ENCODE measurements at regions not wholly inside any gene's neighbourhood (a gene's known extent, or its start where the extent isn't known, plus 50 kb on each side); places are given as distances from the start of the nearest gene placed in this dataset.
"Not testable (repeated sequence)": the region's sequence is repeated elsewhere in the genome, so short reads cannot be mapped to it uniquely, and the experiment has no call there.

DNA sequence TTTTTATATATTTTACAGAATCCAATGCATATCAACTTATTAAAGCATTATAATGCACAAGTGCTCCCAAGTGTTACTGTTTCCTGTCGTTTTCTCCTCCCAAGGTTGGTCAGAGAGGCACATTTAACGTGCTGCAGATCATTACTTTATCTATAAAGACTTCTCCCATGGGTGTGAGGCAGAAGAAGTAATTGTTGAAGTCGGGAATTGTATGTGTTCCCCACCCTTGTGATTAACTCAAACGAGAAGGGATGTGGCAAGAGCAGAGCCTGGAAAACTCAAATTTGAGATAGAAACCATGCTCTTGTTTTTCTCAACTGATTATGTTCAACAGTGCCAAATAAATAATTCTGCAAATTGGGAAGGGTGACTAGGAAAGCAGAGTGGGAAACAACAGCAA is 412.5 kb upstream of the ADAMTS5 start:
- DNase-seq = no peak

DNA sequence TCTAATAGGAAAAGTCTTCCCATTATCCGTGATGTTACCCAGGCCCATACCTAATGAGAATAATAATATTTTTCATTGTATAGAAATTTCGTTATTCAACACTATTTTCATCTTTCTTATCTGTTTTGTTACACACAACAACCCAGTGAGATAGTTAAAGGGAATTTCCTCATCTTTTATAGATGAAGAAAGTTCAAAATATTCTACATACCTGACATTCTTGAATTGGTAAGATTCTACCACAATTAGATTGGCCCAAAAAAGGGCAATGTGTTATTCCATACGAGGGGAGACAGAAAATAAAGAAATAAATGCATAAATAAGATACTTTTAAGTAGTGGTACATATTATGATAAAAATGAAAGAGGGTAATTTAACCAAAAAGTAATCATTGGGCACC is 405.5 kb upstream of the ADAMTS5 start:
- no peak for DNase-seq

- DNase-seq = no peak
Observed at GRCh38 chr21:27371975-27372331, 405.1 kb upstream of the ADAMTS5 start.

DNA sequence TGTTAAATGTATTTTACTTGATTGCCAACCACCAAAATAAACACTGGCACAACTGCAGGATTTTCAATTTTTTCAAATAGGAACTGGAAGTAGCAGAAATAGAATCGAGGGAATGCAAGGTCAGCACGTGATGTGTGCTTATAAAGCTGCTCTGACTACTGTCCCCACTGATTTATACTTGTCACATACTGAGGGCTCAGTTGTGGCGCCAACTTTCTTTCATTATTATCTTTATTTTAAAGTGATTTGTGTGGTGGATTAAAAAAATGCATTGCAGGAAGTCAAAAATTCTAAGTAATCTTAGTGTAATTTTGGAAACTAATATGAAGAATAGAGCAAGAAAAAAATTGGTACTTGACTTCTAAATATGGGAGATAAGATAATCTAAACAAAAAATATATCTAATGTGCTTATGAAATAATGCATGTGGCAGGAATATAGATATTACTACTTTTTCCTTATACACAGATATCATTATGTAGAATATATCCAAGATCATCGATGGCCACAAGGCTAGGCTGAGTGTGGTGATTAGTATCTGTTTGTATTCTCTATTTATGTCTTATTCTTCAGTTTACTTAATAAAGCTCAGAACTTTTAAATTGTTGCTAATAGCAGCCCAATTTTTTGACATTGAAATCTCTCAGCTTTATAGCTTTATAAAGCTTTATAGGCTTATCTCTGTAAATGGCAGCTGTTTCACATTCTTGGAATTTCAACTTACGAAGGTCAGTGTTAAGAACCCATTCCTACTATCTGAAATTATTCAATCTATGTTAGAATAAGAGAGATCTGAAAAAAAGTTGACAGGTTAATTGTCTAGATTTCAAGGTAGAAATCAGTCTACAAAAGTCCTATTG is 404.5 kb upstream of the ADAMTS5 start:
- DNase-seq = no peak

- no peak for DNase-seq
Observed at GRCh38 chr21:27369978-27370571, 403.2 kb upstream of the ADAMTS5 start.

DNA sequence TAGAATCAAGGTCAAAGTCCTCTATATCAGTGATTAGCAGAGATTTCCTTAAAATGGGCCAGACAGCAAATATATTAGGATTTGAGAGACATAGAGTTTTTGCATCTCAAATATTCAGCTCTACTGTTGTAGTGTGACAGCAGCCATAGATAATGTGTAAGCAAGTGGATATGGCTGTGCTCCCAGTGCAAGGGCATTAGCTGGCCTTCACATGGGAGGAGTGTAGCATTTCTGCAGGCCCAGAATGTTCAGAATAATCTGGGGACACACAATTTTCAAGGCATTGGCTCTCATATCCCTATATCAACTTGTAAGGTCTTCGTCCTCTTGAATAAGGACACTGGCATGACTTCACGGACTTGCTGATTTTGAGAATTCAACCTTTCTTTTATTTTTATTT is 402.3 kb upstream of the ADAMTS5 start:
- no peak for DNase-seq

- no peak for DNase-seq
Observed at GRCh38 chr21:27366646-27367235, 399.9 kb upstream of the ADAMTS5 start.

GRCh38 chr21:27366036-27366435 is 399.1 kb upstream of the ADAMTS5 start:
- DNase-seq = no peak

DNA sequence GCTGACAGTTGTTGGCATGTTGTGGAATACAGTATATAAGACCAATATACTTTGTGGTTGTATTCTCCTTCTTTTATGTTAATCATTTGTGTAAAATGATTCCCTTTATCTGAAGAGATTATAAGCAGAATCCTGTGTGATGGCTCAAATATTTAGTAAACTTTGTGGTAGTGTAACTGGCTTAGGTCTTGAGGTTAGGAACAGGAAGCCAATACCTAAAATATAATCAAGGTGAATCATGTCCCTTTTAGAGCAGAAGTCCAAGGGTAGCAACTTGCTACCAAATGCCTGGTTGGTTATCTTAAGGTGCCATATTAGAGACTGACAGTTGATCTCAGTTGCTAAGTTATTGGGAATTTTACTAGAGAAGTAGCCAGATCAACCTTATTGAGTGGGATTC is 398.5 kb upstream of the ADAMTS5 start:
- DNase-seq = no peak

- DNase-seq = no peak
Observed at GRCh38 chr21:27363719-27364477, 397.0 kb upstream of the ADAMTS5 start.

GRCh38 chr21:27362249-27362648 is 395.4 kb upstream of the ADAMTS5 start:
- DNase-seq = no peak

- no peak for DNase-seq
Observed at GRCh38 chr21:27359141-27359540, 392.3 kb upstream of the ADAMTS5 start.

GRCh38 chr21:27352885-27353284 is 386.0 kb upstream of the ADAMTS5 start:
- DNase-seq = no peak

DNA sequence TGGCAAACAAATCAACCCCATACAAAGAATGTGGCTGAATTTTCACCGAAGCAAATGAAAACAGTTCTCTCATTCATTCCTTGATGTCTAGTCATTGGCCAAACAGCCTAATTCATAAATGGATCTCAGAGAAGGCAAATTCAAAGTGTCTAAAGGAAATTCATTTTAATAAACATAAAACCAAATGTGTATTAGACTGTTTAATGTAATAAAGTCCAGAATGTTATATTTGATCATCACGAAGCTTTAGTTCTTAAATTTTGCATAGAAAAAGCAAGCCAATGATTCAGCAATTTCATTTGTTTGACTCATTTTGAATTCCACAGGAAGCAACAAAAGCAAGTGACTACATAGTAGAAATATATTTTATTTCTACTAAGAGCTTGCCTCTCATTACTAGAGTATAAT is 379.2 kb upstream of the ADAMTS5 start:
- DNase-seq = no peak

DNA sequence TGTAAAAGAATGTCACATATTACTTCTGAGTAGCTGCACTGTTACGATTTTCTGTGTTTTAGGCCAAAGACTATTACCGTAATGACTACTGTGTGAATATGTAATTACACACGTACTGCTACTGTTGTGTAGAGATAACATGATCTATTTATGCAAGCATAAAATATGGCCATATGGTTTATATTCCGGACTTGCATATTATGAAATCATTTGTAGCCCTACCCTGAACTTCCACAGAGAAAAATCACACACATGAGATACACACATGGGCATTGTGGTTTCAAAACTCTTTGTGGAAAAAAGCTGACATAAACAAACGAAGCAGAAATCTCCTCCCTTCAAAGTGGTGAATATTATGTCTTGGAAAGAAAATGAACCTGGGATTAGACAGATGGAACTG is 373.0 kb upstream of the ADAMTS5 start:
- DNase-seq = no peak

DNA sequence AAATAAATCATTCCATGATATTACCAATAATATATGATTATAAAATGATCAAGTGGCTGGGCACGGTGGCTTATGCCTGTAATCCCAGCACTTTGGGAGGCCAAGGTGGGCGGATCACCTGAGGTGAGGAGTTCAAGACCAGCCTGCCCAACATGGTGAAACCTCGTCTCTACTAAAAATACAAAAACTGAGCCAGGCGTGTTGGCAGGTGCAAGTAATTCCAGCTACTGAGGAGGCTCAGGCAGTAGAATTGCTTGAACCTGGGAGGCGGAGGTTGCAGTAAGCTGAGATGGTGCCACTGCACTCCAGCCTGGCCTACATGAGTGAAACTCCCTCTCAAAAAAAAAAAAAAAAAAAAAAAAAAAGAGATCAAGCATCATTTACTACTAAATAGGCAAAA is 371.1 kb upstream of the ADAMTS5 start:
- DNase-seq = not testable (repeated sequence)

DNA sequence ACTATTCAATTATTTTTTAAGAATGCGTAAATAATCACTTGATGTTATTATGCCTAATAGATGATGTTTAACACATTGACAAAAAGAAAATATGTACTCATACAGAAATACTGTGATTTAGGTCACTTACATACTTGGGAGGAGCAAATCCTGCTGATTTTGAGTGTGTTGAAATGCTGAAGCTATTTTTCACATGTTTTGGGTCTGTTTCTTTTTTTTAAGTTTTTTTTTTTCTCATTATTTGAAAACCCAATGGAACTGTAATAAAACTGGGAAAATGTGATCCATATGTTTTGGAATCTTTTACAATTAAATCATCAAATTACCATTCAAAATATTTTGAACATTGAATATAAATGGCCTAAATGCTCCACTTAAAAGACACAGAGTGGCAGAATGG is 366.2 kb upstream of the ADAMTS5 start:
- no peak for DNase-seq

GRCh38 chr21:27329255-27329851 is 362.5 kb upstream of the ADAMTS5 start:
- DNase-seq = no peak

DNA sequence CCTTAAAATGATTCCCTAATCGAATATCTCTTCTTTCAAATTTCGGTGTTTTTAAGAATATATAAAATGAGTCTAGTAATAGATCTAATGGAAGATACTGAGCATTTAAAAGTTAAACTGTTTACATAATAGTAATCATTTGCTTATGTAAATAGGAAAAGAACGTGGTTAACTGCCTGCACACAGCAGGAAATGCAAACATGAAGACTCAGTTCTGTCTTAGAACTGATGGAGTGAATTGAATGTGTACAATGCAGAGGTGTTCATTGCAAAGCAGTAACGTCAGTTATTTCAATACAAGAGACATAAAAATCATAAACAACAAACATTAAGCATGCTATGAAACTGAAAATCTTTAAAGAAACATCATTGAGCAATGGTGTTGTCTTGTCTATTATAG is 359.4 kb upstream of the ADAMTS5 start:
- no peak for DNase-seq

DNA sequence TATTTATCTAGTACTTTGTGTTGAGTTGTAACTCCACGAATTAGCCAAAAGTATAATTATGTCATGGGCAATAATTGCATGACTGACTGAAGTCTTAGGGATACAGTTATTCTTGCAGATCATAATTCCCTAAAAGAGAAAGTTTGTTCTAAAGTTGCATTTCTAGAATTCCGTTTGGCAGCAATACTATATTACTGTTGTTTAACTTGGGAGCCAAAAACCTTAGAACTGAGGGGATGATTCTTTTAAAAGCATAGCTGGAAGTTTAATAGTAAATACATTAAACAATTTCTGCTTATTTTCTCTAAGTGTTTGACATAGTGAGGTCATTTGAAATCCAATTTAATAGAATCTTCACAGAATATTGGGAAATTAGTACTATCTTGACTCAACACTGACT is 356.4 kb upstream of the ADAMTS5 start:
- no peak for DNase-seq

DNA sequence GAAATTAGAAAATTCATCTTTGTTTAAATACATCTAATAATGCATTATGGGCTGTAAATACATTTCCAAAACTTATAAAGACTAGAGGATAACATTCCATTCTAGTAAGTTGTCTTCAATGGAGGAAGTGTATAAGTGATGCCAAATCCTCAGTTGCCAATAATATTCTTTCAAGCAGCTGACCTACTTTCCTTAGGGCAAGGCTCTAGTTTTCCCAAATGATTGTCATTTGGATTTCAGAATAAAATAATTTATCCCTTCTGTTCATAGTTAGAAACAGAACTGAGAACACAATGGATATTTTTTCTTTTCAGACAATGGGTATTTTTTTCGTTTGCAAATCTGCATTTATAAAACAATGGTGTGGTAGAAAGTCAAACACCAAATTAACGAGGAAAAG is 354.9 kb upstream of the ADAMTS5 start:
- DNase-seq = no peak

- no peak for DNase-seq
Observed at GRCh38 chr21:27320868-27321267, 354.0 kb upstream of the ADAMTS5 start.

GRCh38 chr21:27317601-27318000 is 350.7 kb upstream of the ADAMTS5 start:
- DNase-seq = not testable (repeated sequence)

Data from stimulated activated CD4-positive, alpha-beta T cell treated with anti-CD3 and anti-CD28 coated beads, Interleukin-4, amount 100 ng/mL, for 24 hours (primary cell).